Neural cell (in vitro differentiated cells): ENCODE measurements at regions not wholly inside any gene's neighbourhood (a gene's known extent, or its start where the extent isn't known, plus 50 kb on each side); places are given as distances from the start of the nearest gene placed in this dataset.

Source experiments
- EP300 ChIP-seq: fragments of 450-650 bp; conservative IDR thresholded peaks from 2 replicates; pipeline ENCODE4 v1.6.1; 2014; ENCODE audit warnings: antibody characterized with exemption, mild to moderate bottlenecking, moderate library complexity; ENCODE audit not compliant: poor library complexity, severe bottlenecking
- EZH2 ChIP-seq: fragments of 200-600, 300-800 bp; shearing (Covaris generic), sonication (generic); IDR thresholded peaks from 2 replicates; pipeline ENCODE4 v1.6.1; 2014; ENCODE audit warnings: antibody characterized with exemption, low read length, borderline replicate concordance, mild to moderate bottlenecking; ENCODE audit not compliant: insufficient read depth, poor library complexity, severe bottlenecking
- MXI1 ChIP-seq: fragments of 450-650 bp; conservative IDR thresholded peaks from 2 replicates; pipeline ENCODE4 v1.6.1; 2014; ENCODE audit warnings: antibody characterized with exemption, mild to moderate bottlenecking; ENCODE audit not compliant: poor library complexity, severe bottlenecking
- POLR2AphosphoS5 ChIP-seq: IDR thresholded peaks from 2 replicates; pipeline ENCODE4 v1.6.1; 2012
- RAD21 ChIP-seq: fragments of 450-650 bp; conservative IDR thresholded peaks from 2 replicates; pipeline ENCODE4 v1.6.1; 2014; ENCODE audit warnings: antibody characterized with exemption, mild to moderate bottlenecking, moderate library complexity
- REST ChIP-seq: IDR thresholded peaks from 2 replicates; pipeline ENCODE4 v1.6.1; 2012; ENCODE audit warnings: borderline replicate concordance
- SMC3 ChIP-seq: fragments of 450-650 bp; conservative IDR thresholded peaks from 2 replicates; pipeline ENCODE4 v1.6.1; 2014; ENCODE audit warnings: antibody characterized with exemption, mild to moderate bottlenecking, moderate library complexity; ENCODE audit not compliant: poor library complexity
- TAF1 ChIP-seq: IDR thresholded peaks from 2 replicates; pipeline ENCODE4 v1.6.1; 2012; ENCODE audit warnings: low read depth
- TF ChIP-seq, protein P1 (sequence below): fragments of 450-650 bp; IDR thresholded peaks from 2 replicates; pipeline ENCODE4 v1.5.1; 2014; ENCODE audit warnings: antibody characterized with exemption, mild to moderate bottlenecking, moderate library complexity; ENCODE audit not compliant: poor library complexity, severe bottlenecking

DNA sequence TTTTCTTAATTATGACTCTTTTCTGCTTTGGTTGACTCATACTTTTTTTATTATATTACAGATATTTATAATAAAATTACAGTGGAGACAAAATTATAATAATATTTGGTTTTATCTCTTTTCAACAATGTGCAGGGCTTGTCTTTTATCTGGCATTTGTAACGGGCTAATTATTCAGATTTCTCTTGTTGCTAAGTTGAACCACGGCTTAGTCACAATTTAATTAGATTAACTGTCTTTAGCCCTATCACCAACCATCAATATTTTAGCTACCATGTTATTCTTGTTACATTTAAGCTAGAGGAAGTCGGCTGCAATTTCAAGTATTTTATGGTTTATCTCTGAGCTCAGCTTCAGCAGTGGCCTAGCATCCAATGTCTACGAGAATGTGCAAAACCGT is 798.9 kb upstream of the CA10 start:
- TF ChIP-seq RAD21: no peak
- TF ChIP-seq, protein P1, sequence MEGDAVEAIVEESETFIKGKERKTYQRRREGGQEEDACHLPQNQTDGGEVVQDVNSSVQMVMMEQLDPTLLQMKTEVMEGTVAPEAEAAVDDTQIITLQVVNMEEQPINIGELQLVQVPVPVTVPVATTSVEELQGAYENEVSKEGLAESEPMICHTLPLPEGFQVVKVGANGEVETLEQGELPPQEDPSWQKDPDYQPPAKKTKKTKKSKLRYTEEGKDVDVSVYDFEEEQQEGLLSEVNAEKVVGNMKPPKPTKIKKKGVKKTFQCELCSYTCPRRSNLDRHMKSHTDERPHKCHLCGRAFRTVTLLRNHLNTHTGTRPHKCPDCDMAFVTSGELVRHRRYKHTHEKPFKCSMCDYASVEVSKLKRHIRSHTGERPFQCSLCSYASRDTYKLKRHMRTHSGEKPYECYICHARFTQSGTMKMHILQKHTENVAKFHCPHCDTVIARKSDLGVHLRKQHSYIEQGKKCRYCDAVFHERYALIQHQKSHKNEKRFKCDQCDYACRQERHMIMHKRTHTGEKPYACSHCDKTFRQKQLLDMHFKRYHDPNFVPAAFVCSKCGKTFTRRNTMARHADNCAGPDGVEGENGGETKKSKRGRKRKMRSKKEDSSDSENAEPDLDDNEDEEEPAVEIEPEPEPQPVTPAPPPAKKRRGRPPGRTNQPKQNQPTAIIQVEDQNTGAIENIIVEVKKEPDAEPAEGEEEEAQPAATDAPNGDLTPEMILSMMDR: no peak
- no peak for TF ChIP-seq POLR2AphosphoS5
- no peak for TF ChIP-seq EP300
- TF ChIP-seq SMC3: no peak
- TF ChIP-seq EZH2: no peak
- no peak for TF ChIP-seq REST
- TF ChIP-seq TAF1: no peak
- no peak for TF ChIP-seq MXI1
